Lower leg skin (tissue), 3 donors: ENCODE measurements at regions not wholly inside any gene's neighbourhood (a gene's known extent, or its start where the extent isn't known, plus 50 kb on each side); places are given as distances from the start of the nearest gene placed in this dataset.

ENCODE experiments used
- CTCF ChIP-seq, 3 donors: fragments of 450-650 bp; IDR thresholded peaks; one replicate each; pipeline ENCODE4 v1.5.1; 2016; ENCODE audit warnings: antibody characterized with exemption in 3 of 3, mild to moderate bottlenecking in 3 of 3, moderate library complexity in 2 of 3
- POLR2A ChIP-seq, 2 donors: fragments of 450-650 bp; IDR thresholded peaks; one replicate each; pipeline ENCODE4 v1.6.1; 2016 to 2017; ENCODE audit warnings: antibody characterized with exemption in 2 of 2, mild to moderate bottlenecking in 1 of 2, moderate library complexity in 1 of 2

DNA sequence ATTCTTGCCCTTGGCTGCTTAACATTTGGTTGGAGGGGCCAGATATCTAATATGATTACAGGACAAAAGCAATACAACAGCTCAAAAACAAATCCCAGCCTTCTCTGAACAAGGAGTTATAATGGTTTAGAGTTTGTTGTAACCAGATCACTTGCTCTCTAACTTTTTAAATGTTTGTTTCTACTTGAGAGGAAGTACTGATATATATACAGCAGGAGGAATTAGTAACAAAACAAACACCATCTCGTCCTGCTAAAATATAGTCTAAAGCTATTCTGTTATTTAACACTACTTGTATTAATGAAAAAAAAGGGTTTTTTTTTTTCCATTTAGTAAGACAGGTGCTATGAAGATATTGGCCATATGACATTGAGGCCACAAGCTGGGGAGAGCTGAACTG lies 60.9 kb upstream of the TMEM17 start:
- no peak for TF ChIP-seq CTCF (IDR thresholded peaks at IDR 0.05)
- no peak for TF ChIP-seq POLR2A (IDR thresholded peaks at IDR 0.05)
